ENCODE measurements at regions not wholly inside any gene's neighbourhood (a gene's known extent, or its start where the extent isn't known, plus 50 kb on each side); places are given as distances from the start of the nearest gene placed in this dataset.

DNA sequence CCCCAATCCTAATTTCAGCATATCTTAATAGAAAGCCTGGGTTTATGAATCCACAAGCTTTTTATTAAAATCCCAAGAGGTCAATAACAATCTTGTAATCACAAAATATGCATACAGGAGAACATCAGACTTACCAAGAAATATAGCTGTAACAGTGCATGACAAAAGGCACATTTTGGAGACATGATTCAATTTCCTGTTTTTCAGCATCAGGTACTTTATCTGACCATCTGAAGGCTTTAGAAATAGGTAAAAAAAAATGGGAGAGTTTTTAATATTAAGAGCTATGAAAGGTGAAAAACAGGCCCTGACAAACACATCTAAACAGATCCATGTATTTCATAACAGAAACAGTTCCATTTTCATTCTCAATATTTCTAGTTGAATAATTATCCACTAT lies 89.9 kb upstream of the EFEMP1 start:
- H3K36me3 ChIP-seq (ENCODE audit: control insufficient read depth, insufficient read depth, low read length), result no peaks in the 10 kb centered on the region
- TF ChIP-seq, protein P1, sequence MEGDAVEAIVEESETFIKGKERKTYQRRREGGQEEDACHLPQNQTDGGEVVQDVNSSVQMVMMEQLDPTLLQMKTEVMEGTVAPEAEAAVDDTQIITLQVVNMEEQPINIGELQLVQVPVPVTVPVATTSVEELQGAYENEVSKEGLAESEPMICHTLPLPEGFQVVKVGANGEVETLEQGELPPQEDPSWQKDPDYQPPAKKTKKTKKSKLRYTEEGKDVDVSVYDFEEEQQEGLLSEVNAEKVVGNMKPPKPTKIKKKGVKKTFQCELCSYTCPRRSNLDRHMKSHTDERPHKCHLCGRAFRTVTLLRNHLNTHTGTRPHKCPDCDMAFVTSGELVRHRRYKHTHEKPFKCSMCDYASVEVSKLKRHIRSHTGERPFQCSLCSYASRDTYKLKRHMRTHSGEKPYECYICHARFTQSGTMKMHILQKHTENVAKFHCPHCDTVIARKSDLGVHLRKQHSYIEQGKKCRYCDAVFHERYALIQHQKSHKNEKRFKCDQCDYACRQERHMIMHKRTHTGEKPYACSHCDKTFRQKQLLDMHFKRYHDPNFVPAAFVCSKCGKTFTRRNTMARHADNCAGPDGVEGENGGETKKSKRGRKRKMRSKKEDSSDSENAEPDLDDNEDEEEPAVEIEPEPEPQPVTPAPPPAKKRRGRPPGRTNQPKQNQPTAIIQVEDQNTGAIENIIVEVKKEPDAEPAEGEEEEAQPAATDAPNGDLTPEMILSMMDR (IDR thresholded peaks at IDR 0.05; ENCODE audit: insufficient read depth, low read length, severe bottlenecking), result no peak
- no peak overlapping the region for H3K4me3 ChIP-seq (ENCODE audit: low read depth, low read length)
- FAIRE-seq (no peak), DNase-seq (ENCODE audit: low read depth) (no peak)
- no peaks in the 10 kb centered on the region for H3K27me3 ChIP-seq (ENCODE audit: control insufficient read depth, insufficient read depth, low read length)

DNA sequence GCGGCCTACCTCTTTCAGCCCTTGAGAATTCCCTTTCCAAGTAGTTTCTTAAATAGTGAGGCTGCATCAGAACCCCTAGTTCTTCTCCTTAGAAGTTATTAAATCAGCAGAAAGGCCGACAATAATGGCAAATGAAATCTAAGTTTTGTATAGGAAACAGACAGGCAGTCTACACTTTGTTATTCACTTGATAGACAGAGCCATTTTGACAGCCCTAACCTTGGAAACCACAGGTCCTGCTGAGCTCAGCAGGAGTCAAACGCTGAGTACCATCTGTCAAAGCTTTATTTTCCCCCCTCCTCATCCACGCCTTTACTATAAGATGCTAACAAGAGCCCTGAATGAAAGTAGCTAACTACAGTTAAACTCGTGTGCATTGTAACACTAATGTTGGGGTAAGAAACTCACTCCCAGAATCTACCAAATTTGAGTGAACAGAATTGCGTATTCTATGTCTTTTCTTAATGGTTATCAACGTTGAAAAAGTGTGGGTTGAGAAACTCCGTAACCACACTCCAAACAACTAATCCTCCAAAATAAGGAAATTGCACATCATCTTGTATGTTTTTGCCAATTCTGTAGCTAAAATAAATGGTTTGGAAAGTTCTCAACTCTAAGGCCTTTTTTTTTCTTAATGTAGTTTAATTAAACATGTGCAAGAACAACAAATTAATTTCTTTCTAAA lies 90.6 kb upstream of the EFEMP1 start:
- FAIRE-seq, result no peak
- TF ChIP-seq, protein P1 (IDR thresholded peaks at IDR 0.05; ENCODE audit: insufficient read depth, low read length, severe bottlenecking), result no peak
- H3K27me3 ChIP-seq (ENCODE audit: control insufficient read depth, insufficient read depth, low read length), result no peaks in the 10 kb centered on the region

DNA sequence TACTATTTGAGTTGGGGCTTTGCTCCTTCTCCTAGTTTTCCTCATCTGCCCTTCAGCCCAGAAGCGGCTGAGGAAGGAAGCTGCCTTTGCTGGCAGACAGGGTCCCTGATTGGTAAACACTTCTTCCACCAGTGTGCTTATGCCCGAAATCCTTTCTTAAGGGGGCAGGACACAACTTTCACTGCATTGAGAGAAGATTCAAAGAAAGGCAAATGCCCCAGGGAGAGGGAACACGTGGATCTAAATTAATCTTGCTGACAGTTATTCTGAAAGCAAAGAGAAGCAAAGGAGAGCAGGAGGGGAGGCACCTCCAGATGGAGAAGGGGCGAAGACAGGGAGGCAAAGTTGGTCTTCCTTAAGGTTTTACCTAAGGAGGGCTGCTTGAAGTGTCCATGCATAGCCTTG lies 92.1 kb upstream of the EFEMP1 start:
- H3K27me3 ChIP-seq (ENCODE audit: control insufficient read depth, insufficient read depth, low read length), result no peaks in the 10 kb centered on the region
- no peak for DNase-seq (ENCODE audit: low read depth)
- FAIRE-seq, result no peak
- no peaks in the 10 kb centered on the region for H3K36me3 ChIP-seq (ENCODE audit: control insufficient read depth, insufficient read depth, low read length)
- TF ChIP-seq, protein P1 (IDR thresholded peaks at IDR 0.05; ENCODE audit: insufficient read depth, low read length, severe bottlenecking), result no peak
- no peak overlapping the region for H3K4me3 ChIP-seq (ENCODE audit: low read depth, low read length)

More for the DNA sequence above, 90.6 kb upstream of the EFEMP1 start:
- no peak for DNase-seq (ENCODE audit: low read depth)
- H3K4me3 ChIP-seq (ENCODE audit: low read depth, low read length), result no peak overlapping the region
- no peaks in the 10 kb centered on the region for H3K36me3 ChIP-seq (ENCODE audit: control insufficient read depth, insufficient read depth, low read length)

DNA sequence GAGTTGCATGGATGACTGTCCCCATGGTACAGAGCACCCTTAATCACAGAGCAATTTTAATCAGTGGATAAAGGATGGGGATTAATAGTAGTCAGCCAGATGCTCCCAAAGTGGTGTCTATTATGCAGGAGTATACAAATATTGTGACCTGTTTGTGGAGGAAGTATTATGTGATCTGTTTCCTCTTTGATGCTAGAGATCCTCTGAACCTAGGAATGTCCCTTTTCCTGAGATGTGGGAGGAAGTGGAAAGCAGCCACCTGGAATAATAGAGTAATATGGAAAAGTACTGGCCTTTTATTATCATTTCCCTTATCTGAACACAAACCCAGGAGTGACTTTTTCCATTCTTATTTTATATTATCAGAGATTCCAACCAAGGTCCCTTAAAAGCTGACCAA lies 94.2 kb upstream of the EFEMP1 start:
- FAIRE-seq, result no peak

DNA sequence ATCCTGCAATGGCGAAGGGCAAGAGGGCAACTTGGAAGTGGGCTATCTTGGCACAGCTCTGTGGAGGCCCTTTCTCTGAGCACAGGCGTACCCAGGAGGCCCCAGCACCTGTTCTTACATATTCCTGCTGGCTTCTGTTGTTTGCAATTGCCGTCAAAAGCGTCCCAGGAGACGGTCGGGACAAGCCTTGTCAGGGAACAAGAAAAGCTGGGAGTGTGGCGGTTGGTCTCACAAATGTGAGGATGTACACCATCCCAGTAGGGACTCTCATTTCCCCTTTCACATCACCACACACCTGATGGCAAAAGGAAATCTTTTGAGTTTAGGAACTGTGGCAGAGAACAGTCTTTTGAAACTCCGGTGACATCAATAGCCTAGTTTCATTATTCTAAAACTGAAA lies 94.7 kb upstream of the EFEMP1 start:
- DNase-seq (ENCODE audit: low read depth), result no peak
- no peaks in the 10 kb centered on the region for H3K27me3 ChIP-seq (ENCODE audit: control insufficient read depth, insufficient read depth, low read length)
- no peak for FAIRE-seq
- no peaks in the 10 kb centered on the region for H3K36me3 ChIP-seq (ENCODE audit: control insufficient read depth, insufficient read depth, low read length)
- TF ChIP-seq, protein P1 (IDR thresholded peaks at IDR 0.05; ENCODE audit: insufficient read depth, low read length, severe bottlenecking), result no peak
- no peak overlapping the region for H3K4me3 ChIP-seq (ENCODE audit: low read depth, low read length)

More for the DNA sequence above, 94.2 kb upstream of the EFEMP1 start:
- H3K27me3 ChIP-seq (ENCODE audit: control insufficient read depth, insufficient read depth, low read length), result no peaks in the 10 kb centered on the region
- TF ChIP-seq, protein P1 (IDR thresholded peaks at IDR 0.05; ENCODE audit: insufficient read depth, low read length, severe bottlenecking), result no peak
- no peak for DNase-seq (ENCODE audit: low read depth)
- no peak overlapping the region for H3K4me3 ChIP-seq (ENCODE audit: low read depth, low read length)
- no peaks in the 10 kb centered on the region for H3K36me3 ChIP-seq (ENCODE audit: control insufficient read depth, insufficient read depth, low read length)

DNA sequence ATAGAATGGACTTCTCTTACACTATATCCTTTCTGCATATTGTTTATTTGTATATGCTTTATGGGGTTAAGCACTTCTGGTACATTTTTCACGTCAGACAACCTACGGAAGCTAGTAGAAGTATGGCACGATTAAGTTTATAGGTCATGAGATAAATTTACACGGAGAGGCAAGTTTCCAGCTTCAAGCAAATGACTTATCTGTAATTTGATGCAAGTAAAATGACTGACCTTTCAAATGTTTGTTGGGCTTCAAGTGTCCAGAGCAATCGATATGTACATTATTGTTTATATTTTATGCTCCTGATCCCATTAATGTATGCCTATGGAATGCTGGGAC lies 97.5 kb upstream of the EFEMP1 start:
- FAIRE-seq (no peak), DNase-seq (ENCODE audit: low read depth) (no peak)
- no peak overlapping the region for H3K4me3 ChIP-seq (ENCODE audit: low read depth, low read length)
- H3K27me3 ChIP-seq (ENCODE audit: control insufficient read depth, insufficient read depth, low read length), result no peaks in the 10 kb centered on the region
- TF ChIP-seq, protein P1 (IDR thresholded peaks at IDR 0.05; ENCODE audit: insufficient read depth, low read length, severe bottlenecking), result no peak
- no peaks in the 10 kb centered on the region for H3K36me3 ChIP-seq (ENCODE audit: control insufficient read depth, insufficient read depth, low read length)
